Cardiac septum (tissue), 1 donor: ENCODE measurements at regions not wholly inside any gene's neighbourhood (a gene's known extent, or its start where the extent isn't known, plus 50 kb on each side); places are given as distances from the start of the nearest gene placed in this dataset.
"Not testable (repeated sequence)": the region's sequence is repeated elsewhere in the genome, so short reads cannot be mapped to it uniquely, and the experiment has no call there.

Experiments used
- DNase-seq: peaks from one replicate; pipeline ENCODE4 v3.0.0-alpha.2; 2020; ENCODE audit warnings: low spot score
- intact Hi-C: fragments of 100-400 bp; cut with DNase I; formaldehyde crosslinking; loops from one replicate; pipeline ENCODE4 v1.14.0; 2022
- donor health status: DM: no; HTN: no; CAD: no.

- DNase-seq, result no peak
- intact Hi-C loops, result no loop called here
Measured at GRCh38 chr7:39819514-39819913, 130.5 kb upstream of the CDK13 start.

GRCh38 chr7:39824456-39825200 is 125.4 kb upstream of the CDK13 start:
- DNase-seq, result no peak
- intact Hi-C loops, result no loop called here

DNA sequence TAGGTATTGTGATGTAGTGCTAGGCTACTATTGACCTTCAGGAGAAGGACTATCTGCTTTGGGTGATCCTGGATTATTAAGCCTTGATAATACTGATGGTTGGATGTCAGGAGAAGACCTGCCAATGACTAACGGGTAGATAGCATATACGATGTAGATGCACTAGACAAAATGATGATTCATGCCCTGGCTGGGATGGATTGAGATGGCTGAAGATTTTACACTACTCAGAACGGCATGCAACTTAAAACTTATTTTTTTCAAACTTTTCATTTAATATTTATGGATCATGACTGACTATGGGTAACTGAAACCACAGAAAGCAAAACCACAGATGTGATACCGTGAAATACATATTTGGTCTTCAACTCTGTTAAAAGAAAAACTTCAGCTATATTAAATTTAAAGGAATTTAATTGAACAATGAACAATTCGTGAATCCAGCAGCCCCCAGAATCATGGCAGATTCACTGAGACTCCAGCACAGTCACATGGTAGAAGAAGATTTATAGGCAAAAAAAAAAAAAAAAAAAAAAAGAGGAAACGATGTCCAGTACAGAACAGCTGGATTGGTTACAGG is 124.6 kb upstream of the CDK13 start:
- no peak for DNase-seq
- intact Hi-C loops, result no loop called here

DNA sequence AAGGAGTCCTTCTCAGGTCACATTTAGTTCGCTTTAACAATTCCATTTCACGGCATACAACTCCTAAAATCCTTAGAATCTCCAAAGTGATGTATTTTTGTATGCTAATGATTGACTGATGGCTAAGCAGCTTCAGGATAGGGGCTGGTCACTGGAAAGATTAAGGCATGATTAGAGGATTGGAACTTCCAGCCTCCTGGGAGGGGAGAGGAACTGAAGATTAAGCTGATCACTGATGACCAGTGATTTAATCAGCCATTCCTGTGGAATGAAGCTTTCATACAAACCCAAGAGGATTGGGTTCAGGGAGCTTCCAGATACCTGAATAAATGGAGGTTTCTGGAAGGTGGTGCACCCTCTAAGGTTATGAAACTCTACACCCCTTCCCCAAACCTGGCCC is 123.9 kb upstream of the CDK13 start:
- no peak for DNase-seq
- intact Hi-C loops, result no loop called here

DNA sequence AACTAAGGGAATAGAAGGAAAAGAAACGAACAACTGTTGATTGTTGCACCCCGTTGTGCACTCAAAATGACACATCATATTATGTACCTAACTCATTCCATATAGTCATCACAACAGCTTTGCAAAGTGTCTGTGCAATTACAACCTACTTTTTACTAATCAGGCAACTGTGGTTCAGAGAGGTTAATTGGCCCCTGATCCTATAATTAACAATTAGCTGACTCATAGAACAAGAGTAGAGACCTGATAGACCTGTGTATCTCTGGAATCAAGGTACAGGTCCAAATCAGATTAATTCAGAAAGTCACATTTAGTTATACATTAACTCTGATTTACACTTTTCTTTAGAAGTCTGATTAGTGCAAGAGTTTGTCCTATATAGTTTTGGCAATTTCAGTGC is 122.5 kb upstream of the CDK13 start:
- DNase-seq, result no peak
- intact Hi-C loops, result no loop called here

DNA sequence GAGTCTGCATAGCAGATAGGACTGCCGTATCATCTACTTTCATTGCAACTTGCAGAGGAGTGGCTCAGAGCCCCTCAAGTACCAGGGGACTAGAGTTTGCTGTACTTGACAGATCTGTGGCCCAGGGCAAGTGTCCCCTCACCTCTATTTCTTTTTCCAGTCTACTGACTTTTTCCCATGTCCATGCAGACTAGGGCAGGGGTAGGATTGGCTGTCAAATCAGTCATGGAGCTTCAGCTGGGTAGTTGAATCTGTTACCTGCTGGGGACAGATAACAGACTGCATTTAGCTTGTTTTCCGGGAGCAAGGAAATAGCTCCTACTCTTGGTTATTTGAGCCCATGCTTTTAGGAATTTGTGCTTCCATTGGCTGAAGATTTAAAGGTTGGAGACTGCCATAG is 121.0 kb upstream of the CDK13 start:
- intact Hi-C loops, result no loop called here
- no peak for DNase-seq

DNA sequence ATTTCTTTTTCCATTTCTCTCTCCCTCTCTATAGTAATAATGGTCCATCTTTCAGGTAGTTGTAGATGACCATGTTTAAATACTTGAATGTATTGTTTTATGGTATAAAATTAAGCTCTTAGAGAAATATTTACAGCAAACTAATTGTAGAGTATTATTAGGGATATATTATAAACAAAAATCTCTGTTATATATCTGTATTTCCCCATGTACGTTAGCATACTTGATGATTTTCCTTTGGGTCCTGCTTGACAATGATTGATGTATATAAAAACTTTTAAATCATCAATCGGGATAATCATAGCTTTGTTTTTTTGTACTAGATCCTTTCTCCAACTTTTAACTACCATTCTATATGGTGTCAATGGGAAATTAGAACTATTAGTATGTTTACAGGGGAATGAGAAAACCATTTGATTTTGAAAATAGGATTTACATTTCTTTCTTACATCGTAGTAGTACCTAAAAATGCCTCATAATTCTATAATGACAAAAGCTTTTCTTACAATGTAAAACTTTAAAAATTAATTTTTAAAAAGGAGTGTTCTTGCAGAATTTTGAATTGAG is 117.5 kb upstream of the CDK13 start:
- no peak for DNase-seq
- intact Hi-C loops, result no loop called here

DNA sequence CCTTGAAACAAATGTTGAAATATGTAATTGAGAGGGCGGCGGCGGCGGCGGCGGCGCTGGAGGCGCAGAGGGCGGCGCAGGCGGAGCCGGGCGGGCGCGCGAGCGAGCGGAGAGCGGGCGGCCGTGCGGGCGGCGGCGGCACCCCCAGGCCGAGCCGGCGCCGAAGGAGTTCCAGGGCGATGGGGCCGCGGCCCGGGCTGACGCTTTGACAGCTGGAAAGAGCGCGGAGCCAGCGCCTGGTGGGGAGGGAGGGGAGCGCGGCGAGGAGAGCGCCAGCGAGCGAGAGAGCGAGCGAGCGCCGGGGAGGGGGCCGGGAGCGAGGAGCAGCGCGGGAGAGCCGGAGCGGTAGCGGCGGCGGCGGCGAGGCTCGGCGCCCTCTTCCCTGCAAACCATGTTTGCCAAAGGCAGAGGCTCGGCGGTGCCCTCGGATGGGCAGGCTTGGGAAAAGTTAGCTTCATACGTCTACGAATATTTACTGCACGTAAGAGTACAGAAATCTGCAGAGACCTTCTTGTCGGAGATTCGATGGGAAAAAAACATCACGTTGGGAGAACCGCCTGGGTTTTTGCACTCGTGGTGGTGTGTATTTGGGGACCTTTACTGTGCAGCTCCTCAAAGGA is 116.8 kb upstream of the CDK13 start:
- intact Hi-C loops, DNase-seq: not testable (repeated sequence)

GRCh38 chr7:39833865-39834634 is 116.0 kb upstream of the CDK13 start:
- intact Hi-C loops, DNase-seq: not testable (repeated sequence)

DNA sequence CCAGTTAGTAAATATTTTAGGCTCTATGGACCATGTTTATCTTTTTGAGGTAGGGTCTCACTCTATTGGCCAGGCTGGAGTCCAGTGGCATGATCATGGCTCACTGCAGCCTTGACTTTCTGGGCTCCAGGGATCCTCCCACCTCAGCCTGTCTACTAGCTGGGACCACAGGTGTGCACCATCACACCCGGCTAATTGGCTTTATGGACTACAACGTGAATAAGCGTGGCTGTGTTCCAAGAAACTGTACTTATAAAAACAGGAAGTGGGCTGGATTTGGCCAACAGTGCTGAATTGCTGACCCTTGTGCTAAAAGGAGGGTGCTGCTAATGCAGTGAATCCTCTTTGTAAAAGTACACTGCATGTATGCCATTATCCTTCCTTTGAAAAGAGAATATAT is 111.7 kb upstream of the CDK13 start:
- DNase-seq, result no peak
- intact Hi-C loops, result no loop called here

DNA sequence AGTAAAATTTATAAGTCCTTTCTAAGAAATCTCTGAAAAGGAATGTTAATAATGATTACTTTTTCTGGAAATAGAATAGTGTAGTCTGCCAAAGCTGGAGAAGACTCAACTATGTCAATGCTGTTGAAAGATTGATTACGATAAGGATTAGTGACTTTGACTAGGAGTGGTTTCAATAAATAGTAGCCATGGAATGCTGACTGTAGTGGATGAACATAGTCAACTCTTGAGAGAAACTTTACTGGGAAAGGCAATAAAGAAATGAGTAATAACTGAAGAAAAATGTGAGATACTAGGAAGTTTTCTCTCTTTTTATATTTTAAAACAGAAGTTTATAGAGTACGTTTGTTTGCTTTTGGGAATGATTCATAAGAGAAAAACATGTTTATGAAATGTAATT is 105.0 kb upstream of the CDK13 start:
- DNase-seq, result no peak
- intact Hi-C loops, result no loop called here

GRCh38 chr7:39847227-39847626 is 102.8 kb upstream of the CDK13 start:
- intact Hi-C loops, result no loop called here
- no peak for DNase-seq

GRCh38 chr7:39851466-39852045 is 98.5 kb upstream of the CDK13 start:
- no peak for DNase-seq
- intact Hi-C loops, result no loop called here

- intact Hi-C loops, DNase-seq: not testable (repeated sequence)
Measured at GRCh38 chr7:39854616-39855324, 95.3 kb upstream of the CDK13 start.

DNA sequence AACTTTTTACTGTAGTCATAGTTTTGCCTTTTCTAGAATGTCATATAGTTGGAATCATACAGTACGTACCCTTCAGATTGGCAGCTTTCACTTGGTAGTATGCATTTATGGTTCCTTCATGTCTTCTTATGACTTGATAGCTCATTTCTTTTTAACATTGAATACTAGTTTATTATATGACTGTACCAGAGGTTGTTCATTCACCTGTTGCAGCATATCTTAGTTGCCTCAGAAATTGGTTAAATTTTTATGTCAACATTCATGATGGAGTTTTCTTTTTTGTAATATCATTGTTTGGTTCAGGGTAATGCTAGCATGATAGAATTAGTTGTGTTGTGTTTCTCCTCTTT is 94.8 kb upstream of the CDK13 start:
- intact Hi-C loops, result no loop called here
- no peak for DNase-seq

GRCh38 chr7:39863675-39864322 is 86.3 kb upstream of the CDK13 start:
- intact Hi-C loops, result not testable (repeated sequence)

DNA sequence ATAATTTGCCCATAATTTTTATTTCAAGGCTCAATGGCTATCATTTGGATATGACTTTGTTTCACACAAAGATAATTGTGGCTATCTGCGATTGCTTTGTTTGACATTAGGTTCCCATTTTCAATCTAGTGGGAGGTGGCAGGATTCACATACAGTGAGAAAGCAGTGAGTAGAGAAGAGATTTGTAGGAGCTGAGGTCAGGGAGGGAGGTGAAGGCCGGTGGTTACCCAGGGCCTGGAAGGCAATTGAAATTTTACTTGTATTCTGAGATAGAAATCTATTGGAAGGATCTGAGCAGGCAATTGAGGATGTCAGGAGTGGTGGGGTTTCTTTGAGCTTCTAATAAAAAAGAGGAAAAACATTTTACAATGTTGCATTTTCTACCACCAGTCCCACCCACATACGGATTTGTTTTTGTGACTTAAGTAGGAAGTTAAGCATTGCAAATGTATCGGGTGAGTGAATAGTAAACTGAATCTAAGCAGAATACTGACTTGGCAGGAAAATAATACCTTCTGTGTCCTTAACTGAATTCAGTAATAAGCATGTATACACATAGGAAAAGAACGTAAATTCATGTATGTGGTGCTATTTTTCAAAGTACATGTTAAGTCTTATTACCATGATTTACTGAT is 80.1 kb upstream of the CDK13 start:
- intact Hi-C loops, DNase-seq: not testable (repeated sequence)

More at GRCh38 chr7:39863675-39864322, 86.3 kb upstream of the CDK13 start:
- not testable (repeated sequence) for DNase-seq

GRCh38 chr7:39871610-39872009 is 78.4 kb upstream of the CDK13 start:
- intact Hi-C loops, DNase-seq: not testable (repeated sequence)
